ENCODE measurements at regions not wholly inside any gene's neighbourhood (a gene's known extent, or its start where the extent isn't known, plus 50 kb on each side); places are given as distances from the start of the nearest gene placed in this dataset.

- in situ Hi-C loops (cut with MboI; ENCODE audit: low sequenced_read_pairs) (no loop called here), dilution Hi-C loops (cut with HindIII; ENCODE audit: low sequenced_read_pairs, unreplicated experiment) (no loop called here), intact Hi-C loops (cut with micrococcal nuclease) (no loop called here)
- ATAC-seq (ENCODE audit: low read depth) (no peak), DNase-seq (no peak)
- H2AK9ac ChIP-seq (replicated peaks; ENCODE audit: low read depth, low read length, poor library complexity): no peak overlapping the region
- no peak overlapping the region for H4K91ac ChIP-seq (ENCODE audit: insufficient read depth, low read depth, low read length)
- H3K27me3 ChIP-seq (ENCODE audit: control insufficient read depth, insufficient read depth, low read length): no peaks in the 10 kb centered on the region
- H4K5ac ChIP-seq (ENCODE audit: low read depth, low read length): no peak overlapping the region
- H2AFZ ChIP-seq (replicated peaks; ENCODE audit: low read length, poor library complexity): no peak overlapping the region
- WGBS, 2 experiments (ENCODE audit: extremely low coverage in 2 of 2, insufficient read length in 1 of 2): no CpG with 5 or more reads among the region's 3 CpGs
- H3K27ac ChIP-seq (ENCODE audit: insufficient read depth, low read length): no peak overlapping the region
- ChIA-PET POLR2A (ENCODE audit: unreplicated experiment) (no interaction called here), CTCF (no interaction called here)
- no peak overlapping the region for H3K18ac ChIP-seq (ENCODE audit: low read depth, low read length)
- H3K4me1 ChIP-seq (ENCODE audit: control insufficient read depth, insufficient read depth, low read length): no peaks in the 10 kb centered on the region
- H3K4ac ChIP-seq (ENCODE audit: low read depth, low read length): no peak overlapping the region
- H4K8ac ChIP-seq (ENCODE audit: low read depth in 2 of 2, low read length in 2 of 2): no peak overlapping the region
- no peak overlapping the region for H3K14ac ChIP-seq (replicated peaks; ENCODE audit: low read depth, low read length)
- no peaks in the 10 kb centered on the region for H3K79me1 ChIP-seq (ENCODE audit: low read depth in 1 of 2, low read length in 2 of 2)
- H3K36me3 ChIP-seq (ENCODE audit: control insufficient read depth, insufficient read depth, low read length): no peaks in the 10 kb centered on the region
- H3K9me3 ChIP-seq (ENCODE audit: control insufficient read depth, insufficient read depth, low read length): peaks cover 1% of the 10 kb centered on the region; the same call in 1 of the 2 replicates
- no peak overlapping the region for H2BK20ac ChIP-seq (ENCODE audit: low read depth, low read length)
- H3K56ac ChIP-seq (ENCODE audit: extremely low read depth, insufficient read depth, low read length): no peak overlapping the region
- no peak overlapping the region for H2AK5ac ChIP-seq (ENCODE audit: low read depth, low read length)
- H2BK5ac ChIP-seq (ENCODE audit: low read depth, low read length, poor library complexity, severe bottlenecking): no peak overlapping the region
- H2BK15ac ChIP-seq (ENCODE audit: low read depth, low read length): no peak overlapping the region
- no peak overlapping the region for H3K4me3 ChIP-seq (ENCODE audit: insufficient read depth, low read depth, low read length)
- H2BK120ac ChIP-seq (ENCODE audit: low read depth, low read length): no peak overlapping the region
- H3K23ac ChIP-seq (ENCODE audit: low read depth, low read length): no peak overlapping the region
- BruUV-seq (replicated peaks): no TSS peak
- H3K9ac ChIP-seq (ENCODE audit: low read depth, low read length): no peak overlapping the region
- H4K20me1 ChIP-seq (ENCODE audit: insufficient read depth, low read length): no peaks in the 10 kb centered on the region
- no peaks in the 10 kb centered on the region for H3K9me1 ChIP-seq (ENCODE audit: insufficient read depth, low read length)
- H3K4me2 ChIP-seq (ENCODE audit: low read depth, low read length): no peak overlapping the region
- TF ChIP-seq MXI1 (IDR thresholded peaks at IDR 0.05; ENCODE audit: borderline replicate concordance, low read depth, low read length): no peak
- TF ChIP-seq CHD1 (IDR thresholded peaks at IDR 0.05; ENCODE audit: low read depth, low read length): no peak
- no peak for TF ChIP-seq RFX5 (IDR thresholded peaks at IDR 0.05; ENCODE audit: low read depth, low read length)
- no peak for TF ChIP-seq MAFK (IDR thresholded peaks at IDR 0.05; ENCODE audit: low read depth, low read length)
- TF ChIP-seq, protein P1, sequence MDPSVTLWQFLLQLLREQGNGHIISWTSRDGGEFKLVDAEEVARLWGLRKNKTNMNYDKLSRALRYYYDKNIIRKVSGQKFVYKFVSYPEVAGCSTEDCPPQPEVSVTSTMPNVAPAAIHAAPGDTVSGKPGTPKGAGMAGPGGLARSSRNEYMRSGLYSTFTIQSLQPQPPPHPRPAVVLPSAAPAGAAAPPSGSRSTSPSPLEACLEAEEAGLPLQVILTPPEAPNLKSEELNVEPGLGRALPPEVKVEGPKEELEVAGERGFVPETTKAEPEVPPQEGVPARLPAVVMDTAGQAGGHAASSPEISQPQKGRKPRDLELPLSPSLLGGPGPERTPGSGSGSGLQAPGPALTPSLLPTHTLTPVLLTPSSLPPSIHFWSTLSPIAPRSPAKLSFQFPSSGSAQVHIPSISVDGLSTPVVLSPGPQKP (IDR thresholded peaks at IDR 0.05; ENCODE audit: borderline replicate concordance, low read depth, low read length): no peak
- no peak for TF ChIP-seq BHLHE40 (IDR thresholded peaks at IDR 0.05; ENCODE audit: low read depth, low read length)
- TF ChIP-seq FOS (IDR thresholded peaks at IDR 0.05; ENCODE audit: low read depth, low read length): no peak
- TF ChIP-seq CTCF (conservative IDR thresholded peaks at IDR 0.05; ENCODE audit: low read depth, low read length): no peak
- no peak for TF ChIP-seq MAZ (IDR thresholded peaks at IDR 0.05; ENCODE audit: borderline replicate concordance, low read depth, low read length)
- no peak for TF ChIP-seq SMC3 (IDR thresholded peaks at IDR 0.05; ENCODE audit: low read depth, low read length)
- no peak for TF ChIP-seq RCOR1 (IDR thresholded peaks at IDR 0.05; ENCODE audit: insufficient replicate concordance, low read length)
- TF ChIP-seq NFE2L2 (IDR thresholded peaks at IDR 0.05; ENCODE audit: low read depth, low read length): no peak
- TF ChIP-seq USF2 (IDR thresholded peaks at IDR 0.05; ENCODE audit: low read depth, low read length): no peak
- no peak for TF ChIP-seq CEBPB (IDR thresholded peaks at IDR 0.05; ENCODE audit: low read depth, low read length)
- TF ChIP-seq RAD21 (IDR thresholded peaks at IDR 0.05; ENCODE audit: low read length): no peak
Observed at GRCh38 chr16:50970281-50970680, 180.8 kb downstream of the SALL1 start.

Data from IMR-90 (cell line).